Adrenal gland (tissue), 9 donors: ENCODE measurements at regions not wholly inside any gene's neighbourhood (a gene's known extent, or its start where the extent isn't known, plus 50 kb on each side); places are given as distances from the start of the nearest gene placed in this dataset.

ENCODE experiments used
- DNase-seq, 7 donors: peaks; one replicate each; pipeline ENCODE4 v3.0.0-alpha.2; 2019 to 2020
- H3K27ac ChIP-seq, 5 donors: fragments of 200-600 bp; sonication (generic) in 4 of 5; 1 replicate in 3 of 5; 2 replicates in 2 of 5; pipeline versions ENCODE4 v1.5.1 to v1.8.0; 2016 to 2020; ENCODE audit warnings: mild to moderate bottlenecking in 1 of 5
- H3K27me3 ChIP-seq: fragments of 200-600 bp; 2 replicates; pipeline ENCODE4 v1.8.0; 2021
- H3K36me3 ChIP-seq, 2 donors: fragments of 200-600 bp; replicated peaks in 1 of 2; 1 replicate in 1 of 2; 2 replicates in 1 of 2; pipeline versions ENCODE4 v1.5.1 to v1.8.0; 2018 to 2022
- H3K4me1 ChIP-seq, 2 donors: fragments of 200-600 bp; replicated peaks in 1 of 2; 1 replicate in 1 of 2; 2 replicates in 1 of 2; pipeline versions ENCODE4 v1.5.1 to v1.8.0; 2018 to 2021
- H3K4me3 ChIP-seq, 4 donors: fragments of 200-600 bp; sonication (generic) in 3 of 4; one replicate each; pipeline ENCODE4 v1.5.1; 2016 to 2018
- H3K9me3 ChIP-seq, 3 donors: fragments of 200-600 bp; sonication (generic) in 1 of 3; replicated peaks in 1 of 3; 1 replicate in 2 of 3; 2 replicates in 1 of 3; pipeline versions ENCODE4 v1.5.1 to v1.8.0; 2016 to 2021
- CTCF ChIP-seq, 6 experiments: fragments of 450-650 bp in 4 of 6; fragments of 200-600 bp in 2 of 6; sonication (generic) in 1 of 6; IDR thresholded peaks; 1 replicate in 5 of 6; 2 replicates in 1 of 6; pipeline versions ENCODE4 v1.5.1 to v1.8.0; 2016 to 2021; ENCODE audit warnings: antibody characterized with exemption in 6 of 6, mild to moderate bottlenecking in 2 of 6, moderate library complexity in 1 of 6
- POLR2A ChIP-seq, 2 donors: fragments of 450-650 bp; IDR thresholded peaks; one replicate each; pipeline ENCODE4 v1.6.1; 2017; ENCODE audit warnings: antibody characterized with exemption in 2 of 2, mild to moderate bottlenecking in 2 of 2, moderate library complexity in 1 of 2
- WGBS, 4 donors: extraction: QIAGEN DNeasy Blood & Tissue Kit in 2 of 4; methylation state at CpG; one replicate each; pipeline versions ENCODE4 v1.1.5 to v1.1.7; 2013 to 2017; 5-methylcytosine and 5-hydroxymethylcytosine counted together
- intact Hi-C, 2 donors: fragments of 100-400 bp; cut with DNase I; formaldehyde crosslinking; loops; one replicate each; pipeline versions ENCODE4 v1.14.1 to v1.15.0; 2022 to 2023
- donor health status: healthy with polysubstance abuse.
- donor health status: Bipolar disorder and iron deficiency.
- donor health status: DM: yes; HTN: yes; CAD: no.
- donor health status: DM: no; HTN: no; CAD: no.
- donor health status: DM: no; HTN: no; CAD: no.

- H3K4me1 ChIP-seq = no peaks in the 10 kb centered on the region
- TF ChIP-seq POLR2A (IDR thresholded peaks at IDR 0.05) = no peak
- TF ChIP-seq CTCF (IDR thresholded peaks at IDR 0.05) = no peak
- intact Hi-C loops = no loop called here
- DNase-seq = no peak
- H3K27ac ChIP-seq = no peak overlapping the region
- H3K9me3 ChIP-seq = no peaks in the 10 kb centered on the region
- H3K36me3 ChIP-seq = no peaks in the 10 kb centered on the region
- H3K27me3 ChIP-seq = no peaks in the 10 kb centered on the region
- no peak overlapping the region for H3K4me3 ChIP-seq
- 75 to 85% (median 79%) methylated on average over 10 of the region's 10 CpGs for WGBS, 4 donors
Measured at GRCh38 chr5:2489306-2489705, 262.2 kb downstream of the IRX2 start.

GRCh38 chr5:2488593-2488992 is 262.9 kb downstream of the IRX2 start:
- H3K27ac ChIP-seq = no peak overlapping the region
- no peaks in the 10 kb centered on the region for H3K27me3 ChIP-seq
- H3K36me3 ChIP-seq = no peaks in the 10 kb centered on the region
- H3K9me3 ChIP-seq = no peaks in the 10 kb centered on the region
- TF ChIP-seq POLR2A (IDR thresholded peaks at IDR 0.05) (no peak), CTCF (IDR thresholded peaks at IDR 0.05) (no peak)
- intact Hi-C loops = no loop called here
- 61 to 81% (median 78%) methylated on average over 4 to 9 of the region's 9 CpGs for WGBS, 4 donors
- H3K4me1 ChIP-seq = no peaks in the 10 kb centered on the region
- no peak overlapping the region for H3K4me3 ChIP-seq
- DNase-seq = no peak

GRCh38 chr5:2487152-2487763 is 264.2 kb downstream of the IRX2 start:
- TF ChIP-seq CTCF (IDR thresholded peaks at IDR 0.05) (no peak), POLR2A (IDR thresholded peaks at IDR 0.05) (no peak)
- no peaks in the 10 kb centered on the region for H3K4me1 ChIP-seq
- intact Hi-C loops = no loop called here
- H3K27ac ChIP-seq = no peak overlapping the region
- no peaks in the 10 kb centered on the region for H3K27me3 ChIP-seq
- H3K9me3 ChIP-seq = peaks cover 0 to 4% (median 0%) of the 10 kb centered on the region in 3 donors
- no peaks in the 10 kb centered on the region for H3K36me3 ChIP-seq
- WGBS, 4 donors = 68 to 100% (median 83%) methylated on average over 1 to 2 of the region's 2 CpGs
- no peak for DNase-seq
- no peak overlapping the region for H3K4me3 ChIP-seq

GRCh38 chr5:2486373-2486772 is 265.1 kb downstream of the IRX2 start:
- Histone ChIP-seq H3K4me3 (no peak overlapping the region), H3K27ac (no peak overlapping the region), H3K9me3 (peaks cover 0 to 4% (median 0%) of the 10 kb centered on the region in 3 donors), H3K27me3 (no peaks in the 10 kb centered on the region), H3K36me3 (no peaks in the 10 kb centered on the region), H3K4me1 (no peaks in the 10 kb centered on the region)
- no peak for TF ChIP-seq CTCF (IDR thresholded peaks at IDR 0.05)
- no peak for TF ChIP-seq POLR2A (IDR thresholded peaks at IDR 0.05)
- no peak for DNase-seq
- intact Hi-C loops = no loop called here
- 48 to 64% (median 58%) methylated on average over 2 of the region's 2 CpGs for WGBS, 4 donors
